ENCODE measurements at regions not wholly inside any gene's neighbourhood (a gene's known extent, or its start where the extent isn't known, plus 50 kb on each side); places are given as distances from the start of the nearest gene placed in this dataset.

GRCh38 chr5:124590686-124591085, 155.8 kb downstream of the ZNF608 start:
- Histone ChIP-seq H3K4me1 (ENCODE audit: insufficient read depth, low read length) (no peaks in the 10 kb centered on the region), H3K14ac (ENCODE audit: insufficient read depth, low read length) (no peak overlapping the region), H2BK5ac (ENCODE audit: insufficient read length, low read length) (no peak overlapping the region), H3K27me3 (ENCODE audit: insufficient read depth, low read length) (no peaks in the 10 kb centered on the region), H2BK120ac (ENCODE audit: low read depth, low read length, poor library complexity, severe bottlenecking) (no peak overlapping the region), H3K79me1 (ENCODE audit: insufficient read depth, low read depth, low read length, poor library complexity, severe bottlenecking) (no peaks in the 10 kb centered on the region), H3T11ph (ENCODE audit: low read length) (no peak overlapping the region), H4K5ac (ENCODE audit: insufficient read length, low read depth, low read length) (no peak overlapping the region), H4K8ac (replicated peaks; ENCODE audit: insufficient read length, low read depth, low read length) (no peak overlapping the region), H3K4ac (ENCODE audit: low read depth, low read length) (no peak overlapping the region), H3K4me2 (ENCODE audit: insufficient read depth, insufficient read length, low read length) (no peak overlapping the region), H3K23me2 (ENCODE audit: insufficient read length, low read depth, low read length, poor library complexity, severe bottlenecking) (no peaks in the 10 kb centered on the region), H3K79me2 (ENCODE audit: insufficient read depth, low read length) (no peaks in the 10 kb centered on the region), H3K18ac (ENCODE audit: insufficient read length, low read depth, low read length) (no peak overlapping the region), H4K91ac (ENCODE audit: insufficient read length, low read depth, low read length) (no peak overlapping the region), H3K9me3 (ENCODE audit: control insufficient read depth, low read depth, low read length) (no peaks in the 10 kb centered on the region), H3K27ac (ENCODE audit: insufficient read length, low read depth, low read length) (no peak overlapping the region), H2BK15ac (ENCODE audit: low read depth, low read length) (no peak overlapping the region), H2AK5ac (ENCODE audit: insufficient read length, low read length) (no peak overlapping the region), H2BK12ac (ENCODE audit: insufficient read length, low read depth, low read length) (no peak overlapping the region), H3K56ac (ENCODE audit: insufficient read length, low read depth, low read length) (no peak overlapping the region), H2AFZ (ENCODE audit: low read length) (no peak overlapping the region), H4K20me1 (ENCODE audit: control insufficient read depth, insufficient read depth, insufficient read length) (no peaks in the 10 kb centered on the region), H3K23ac (ENCODE audit: insufficient read length, low read depth, low read length) (no peak overlapping the region), H3K9ac (ENCODE audit: extremely low read depth, insufficient read length, low read length) (no peak overlapping the region), H2BK20ac (ENCODE audit: low read depth, low read length, poor library complexity, severe bottlenecking) (no peak overlapping the region)
- WGBS (ENCODE audit: extremely low coverage, insufficient read length, low lambda C conversion rate), result no CpG with 5 or more reads among the region's 1 CpG
- H3K9me3 Mint-ChIP-seq, result peaks cover 9 to 11% of the 10 kb centered on the region in 2 experiments
- H3K4me1 Mint-ChIP-seq, result peaks cover 7 to 11% of the 10 kb centered on the region in 2 experiments
- no peaks in the 10 kb centered on the region; the same call in 1 of the 2 replicates for H3K27me3 Mint-ChIP-seq (ENCODE audit: low read depth)
- H3K4me3 Mint-ChIP-seq, result no peak overlapping the region
- TF ChIP-seq CTCF (conservative IDR thresholded peaks at IDR 0.05), result no peak
- DNase-seq, result no peak
- H3K36me3 Mint-ChIP-seq (ENCODE audit: insufficient read depth in 1 of 3, low read depth in 3 of 3), result peaks cover 0 to 14% (median 7%) of the 10 kb centered on the region in 3 experiments; a peak in 5 of 7 replicates
- H3K27ac Mint-ChIP-seq, result no peak overlapping the region
